Fibroblast of skin of scalp (primary cell): ENCODE measurements at regions not wholly inside any gene's neighbourhood (a gene's known extent, or its start where the extent isn't known, plus 50 kb on each side); places are given as distances from the start of the nearest gene placed in this dataset.

Source experiments
- DNase-seq: peaks from one replicate; pipeline ENCODE4 v3.0.0-alpha.2; 2013

DNA sequence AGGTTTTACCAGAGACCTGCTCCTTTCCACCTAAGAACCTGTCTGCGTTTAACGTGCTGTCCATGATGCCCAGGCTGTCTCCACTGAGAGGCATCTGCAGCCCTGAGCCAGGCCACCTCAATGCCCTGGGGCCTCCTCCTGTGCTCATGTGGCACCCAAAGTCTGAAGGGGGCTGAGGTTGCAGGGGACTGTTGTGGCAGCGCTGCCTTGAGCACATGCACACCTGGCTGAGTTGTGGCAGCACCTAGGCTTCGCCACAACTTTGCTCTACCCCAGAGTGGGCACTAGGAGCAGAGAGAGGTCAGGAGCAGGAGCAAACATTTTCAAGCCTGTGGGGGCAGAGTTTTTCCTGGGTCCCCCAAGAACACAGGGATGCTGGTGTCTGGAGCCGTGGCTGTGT, 1527.1 kb downstream of the PLA2G4A start:
- DNase-seq, result no peak

DNA sequence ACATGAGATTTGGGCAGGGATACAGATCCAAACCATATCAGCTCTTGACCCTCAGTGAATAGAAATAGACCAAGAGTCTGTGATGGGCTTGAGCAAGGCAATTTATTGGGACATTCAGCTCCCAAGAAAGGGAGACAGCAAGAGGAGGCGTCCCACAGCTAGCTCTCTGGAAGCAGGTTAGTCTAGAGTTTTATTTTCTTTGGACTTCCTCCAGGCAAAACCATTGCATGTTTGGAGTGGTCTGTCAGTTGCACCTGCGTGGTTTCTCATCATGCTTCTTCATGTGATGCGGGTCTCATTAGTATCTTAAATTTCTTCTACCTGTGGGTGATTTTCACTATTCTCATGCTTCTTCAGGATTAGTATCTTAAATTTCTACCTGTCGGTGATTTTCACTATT, 1530.6 kb downstream of the PLA2G4A start:
- no peak for DNase-seq

GRCh38 chr1:188363943-188364342, 1535.2 kb downstream of the PLA2G4A start:
- DNase-seq, result no peak

DNA sequence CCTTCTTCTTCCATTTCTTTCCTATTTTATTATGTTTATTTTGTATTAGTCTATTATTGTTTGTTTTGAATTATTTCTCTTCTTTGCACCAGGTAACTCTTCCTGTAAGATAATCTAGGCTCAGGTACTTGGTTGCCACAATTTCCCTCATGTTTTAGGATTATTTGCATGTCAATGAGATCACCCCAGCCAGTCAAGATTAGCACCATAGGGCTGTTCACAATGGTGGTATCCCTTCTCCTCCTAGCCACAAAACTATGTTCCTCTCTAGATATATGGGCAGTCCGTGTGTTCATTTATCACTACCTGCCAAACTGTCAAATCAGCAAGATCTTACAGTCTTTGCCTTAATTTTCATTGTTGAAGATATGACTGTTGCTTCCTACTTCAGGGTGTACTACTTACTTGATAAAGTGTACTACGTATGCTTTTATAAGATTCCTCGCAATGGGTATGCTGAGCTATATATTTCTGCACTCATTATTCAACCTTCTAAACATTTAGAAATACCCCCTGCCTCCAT, 1536.2 kb downstream of the PLA2G4A start:
- DNase-seq, result no peak

DNA sequence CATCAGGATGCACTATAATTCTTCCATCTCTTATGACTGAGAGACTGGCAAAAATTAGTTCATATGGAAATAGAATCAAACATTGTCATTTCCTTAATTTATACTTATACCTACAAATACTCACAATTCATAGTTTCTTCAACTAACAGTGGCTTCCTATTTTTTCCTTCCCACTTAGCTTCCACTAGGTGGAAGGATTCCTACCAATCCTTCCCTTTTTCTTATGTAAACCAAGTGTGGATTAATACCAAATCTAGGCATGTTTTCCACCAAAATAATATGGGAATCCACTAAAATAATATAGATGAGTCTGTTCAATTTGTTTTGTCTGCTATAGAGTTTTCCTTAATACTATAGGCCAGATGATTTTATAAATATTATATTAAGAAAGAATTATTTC, 1537.1 kb downstream of the PLA2G4A start:
- DNase-seq, result no peak

DNA sequence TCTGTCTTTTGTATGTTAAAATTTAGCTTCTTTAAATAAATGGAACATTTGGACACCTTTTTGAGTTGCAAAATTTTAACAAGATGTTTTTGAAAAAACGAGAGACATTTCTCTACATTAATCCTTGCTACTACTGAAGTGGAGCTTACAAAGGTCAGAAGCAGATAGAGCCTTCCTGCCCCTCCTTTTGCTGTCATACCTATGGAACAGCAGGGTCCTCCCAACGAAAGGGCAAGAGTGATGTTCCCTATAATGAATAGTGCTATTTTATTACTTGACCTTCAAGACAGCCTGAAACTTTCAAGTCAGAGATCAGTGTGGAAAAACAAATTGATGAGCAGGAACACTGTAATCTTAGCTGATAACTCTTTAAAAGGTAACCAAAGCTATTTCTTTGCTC, 1538.9 kb downstream of the PLA2G4A start:
- no peak for DNase-seq

- DNase-seq, result no peak
These were observed 1542.6 kb downstream of the PLA2G4A start for GRCh38 chr1:188371295-188371806.

DNA sequence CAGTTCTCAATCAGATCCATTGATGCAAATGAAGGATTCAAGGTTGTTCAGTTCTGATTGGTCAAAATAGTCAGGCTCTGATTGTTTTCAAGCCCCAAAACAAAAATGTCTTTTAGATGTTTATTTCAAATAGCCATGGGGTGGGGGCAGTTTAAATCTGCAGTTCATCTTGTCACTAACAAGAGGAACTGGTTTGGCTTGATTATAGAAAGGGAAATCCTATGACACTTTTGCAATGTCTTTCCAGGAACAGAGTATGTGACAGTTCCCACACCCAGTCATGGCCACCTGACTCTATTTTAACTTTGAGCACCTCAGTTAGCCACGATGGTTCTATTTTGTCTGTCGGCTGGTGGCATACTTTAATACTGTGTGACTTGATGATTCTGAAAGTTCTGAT, 1544.1 kb downstream of the PLA2G4A start:
- DNase-seq, result no peak

GRCh38 chr1:188382851-188383250, 1554.1 kb downstream of the PLA2G4A start:
- DNase-seq, result no peak

GRCh38 chr1:188386161-188386560, 1557.4 kb downstream of the PLA2G4A start:
- DNase-seq, result peak; percentile 2

DNA sequence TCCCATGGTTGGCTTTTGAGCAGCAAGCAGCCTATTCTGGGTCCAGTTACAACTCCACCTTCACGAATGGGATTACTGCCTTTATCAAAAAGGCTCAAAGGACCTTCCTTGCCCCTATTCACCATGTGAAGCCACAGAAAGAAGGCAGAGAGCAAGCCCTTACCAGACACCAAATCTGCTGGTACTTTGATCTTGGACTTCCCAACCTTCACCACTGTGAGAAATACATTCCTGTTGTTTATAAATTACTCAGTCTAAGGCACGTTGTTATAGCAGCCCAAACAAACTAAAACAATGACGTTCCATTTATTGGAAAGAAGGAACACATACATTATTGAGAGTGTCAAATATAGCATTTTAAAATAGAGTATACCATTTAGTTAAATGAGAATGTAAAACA, 1557.9 kb downstream of the PLA2G4A start:
- DNase-seq, result no peak

DNA sequence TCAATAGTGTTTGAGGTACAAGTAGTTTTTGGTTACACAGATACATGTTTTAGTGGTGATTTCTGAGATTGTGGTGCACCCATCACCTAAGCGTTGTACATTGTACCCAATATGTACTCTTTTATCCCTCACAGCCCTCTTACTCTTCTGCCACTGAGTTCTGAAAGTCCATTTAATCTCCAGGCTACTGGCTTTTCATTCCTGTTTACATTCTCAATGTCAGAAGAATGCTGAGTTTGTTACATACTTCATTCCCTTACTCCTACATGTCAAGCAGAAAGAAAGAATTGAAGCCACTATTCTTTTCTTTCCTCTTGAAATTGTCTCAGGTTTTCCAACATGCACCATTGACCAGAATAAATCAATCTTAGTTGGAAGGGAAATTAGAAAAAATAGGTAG, 1565.9 kb downstream of the PLA2G4A start:
- DNase-seq, result no peak

DNA sequence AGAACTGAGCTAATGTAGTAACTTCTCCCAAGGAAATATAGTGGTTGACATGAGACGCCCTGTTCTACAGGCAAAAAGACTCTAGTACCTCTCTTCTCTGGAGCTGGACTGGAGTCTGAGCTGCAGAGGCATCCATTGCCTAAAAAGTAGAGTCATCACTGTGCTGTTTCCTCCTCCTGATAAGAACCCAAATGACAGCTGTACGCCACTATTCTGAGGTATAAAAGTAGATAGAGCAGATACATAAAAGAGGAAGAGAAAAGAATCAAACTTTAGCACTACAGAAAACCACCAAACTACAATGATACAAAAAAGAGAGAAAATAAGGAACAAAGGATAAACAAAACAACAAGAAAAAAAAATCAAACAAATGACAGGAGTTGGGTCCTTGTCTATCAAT, 1568.8 kb downstream of the PLA2G4A start:
- no peak for DNase-seq

GRCh38 chr1:188402986-188403385, 1574.2 kb downstream of the PLA2G4A start:
- no peak for DNase-seq

DNA sequence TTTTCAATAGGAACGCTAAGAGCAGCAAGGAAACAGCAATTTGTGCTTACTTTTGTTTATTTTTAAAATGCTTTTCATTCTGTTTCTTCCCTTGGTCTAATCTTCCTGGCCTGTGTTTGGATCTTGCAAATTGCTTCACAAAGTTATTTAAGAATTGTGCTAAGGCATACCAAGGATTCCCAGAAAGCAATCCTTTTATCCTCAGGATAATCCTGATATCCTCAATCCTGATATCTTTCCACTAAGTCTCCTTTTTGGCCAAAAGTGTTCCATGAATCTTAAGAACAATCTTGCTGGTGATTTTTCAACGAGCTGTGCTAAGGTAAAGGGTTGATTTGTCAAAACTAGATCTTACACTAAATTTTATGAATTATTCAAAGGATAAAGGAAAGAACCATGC, 1577.9 kb downstream of the PLA2G4A start:
- no peak for DNase-seq

DNA sequence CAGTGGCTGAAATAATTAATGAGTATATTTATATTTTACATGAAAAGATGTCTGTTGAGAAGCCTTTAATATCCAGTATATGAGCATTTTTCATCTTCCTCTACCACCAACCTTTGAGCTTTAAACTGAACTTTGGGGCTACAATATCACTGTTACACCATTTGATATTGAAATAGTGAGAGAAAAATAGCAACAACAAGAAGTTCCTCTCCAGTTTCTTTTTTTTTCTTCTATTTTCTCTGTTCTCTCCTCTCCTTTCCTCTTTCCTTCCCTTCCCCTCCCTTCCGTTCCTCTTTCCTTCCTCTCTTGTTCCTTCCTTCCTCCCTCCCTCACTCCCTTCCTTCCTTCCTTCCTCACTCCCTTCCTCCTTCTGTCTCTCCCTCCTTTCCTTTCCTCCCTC, 1591.4 kb downstream of the PLA2G4A start:
- no peak for DNase-seq

DNA sequence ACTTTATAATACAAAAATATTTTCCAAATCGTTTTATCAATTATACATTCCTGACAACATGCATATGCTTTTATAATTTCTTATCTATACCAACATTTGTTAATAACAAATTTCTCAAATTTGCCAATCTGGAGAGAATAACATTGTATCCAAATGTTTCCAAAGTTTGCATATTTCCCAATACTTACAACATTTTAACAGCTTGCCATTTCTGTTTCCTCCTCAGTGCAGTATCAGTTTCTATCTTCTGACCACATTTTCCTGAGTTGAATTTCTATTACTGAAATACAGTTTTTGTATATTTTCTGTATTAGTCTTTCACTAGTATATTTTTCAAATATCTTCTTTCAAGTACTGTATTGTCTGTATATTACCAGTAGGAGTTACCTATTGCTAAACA, 1594.3 kb downstream of the PLA2G4A start:
- no peak for DNase-seq

DNA sequence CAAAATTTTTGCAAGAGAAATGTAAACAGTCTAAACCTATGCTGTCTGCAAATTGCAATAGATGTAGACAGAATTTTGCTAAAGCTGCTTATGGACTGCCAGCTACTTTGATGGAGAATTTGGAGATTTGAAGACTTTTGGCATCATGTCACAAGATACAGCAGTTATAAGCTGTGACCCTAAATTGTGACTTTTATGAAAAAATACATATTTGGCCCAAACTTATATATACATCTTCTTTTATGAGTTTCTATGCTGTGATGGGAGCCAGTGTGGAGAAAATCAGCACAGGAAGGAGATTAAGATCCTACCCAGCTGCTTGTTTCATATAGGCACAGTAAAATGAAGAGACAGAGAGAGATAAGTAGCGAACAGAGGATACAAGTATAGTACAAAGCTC, 1595.4 kb downstream of the PLA2G4A start:
- no peak for DNase-seq

- DNase-seq, result peak; percentile 79
These were observed 1596.9 kb downstream of the PLA2G4A start for GRCh38 chr1:188425687-188426086.

DNA sequence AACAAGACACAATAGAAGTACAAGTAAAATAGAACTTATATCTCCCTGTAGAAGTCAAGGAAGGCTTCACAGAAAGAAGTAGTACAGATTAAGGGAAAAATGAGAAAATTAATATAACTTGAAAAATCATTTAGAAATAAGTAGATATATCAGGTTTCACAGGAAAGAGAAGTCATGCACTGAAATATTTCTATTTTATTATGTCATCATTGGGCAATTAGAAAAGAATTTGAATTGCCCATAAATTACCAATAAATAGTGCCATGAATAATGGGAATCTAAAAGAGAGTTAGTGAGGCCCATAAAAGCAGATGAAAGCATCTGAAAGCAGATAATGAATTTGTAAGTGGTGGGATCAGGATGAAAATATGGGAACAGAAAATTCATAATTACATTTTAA, 1597.8 kb downstream of the PLA2G4A start:
- DNase-seq, result peak; percentile 4

DNA sequence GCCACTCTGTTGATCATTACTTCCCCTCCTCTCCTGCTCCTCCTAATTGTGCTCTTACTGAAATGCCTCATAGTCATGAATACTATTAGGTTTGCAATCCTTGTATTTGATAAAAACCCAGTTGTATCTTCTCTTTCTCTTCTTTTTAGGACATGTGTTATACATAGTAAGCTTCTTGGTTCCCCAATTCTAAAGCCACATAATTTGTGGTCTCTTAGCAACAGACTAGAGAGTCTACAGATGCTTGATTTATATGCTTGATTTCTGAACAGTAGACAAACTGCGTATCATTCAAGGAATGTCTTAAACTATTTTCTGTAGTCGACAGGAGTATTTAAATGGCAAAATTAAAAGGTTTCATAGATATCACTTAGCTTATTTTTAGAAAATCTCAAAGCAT, 1598.9 kb downstream of the PLA2G4A start:
- DNase-seq, result no peak

- DNase-seq, result no peak
These were observed 1600.6 kb downstream of the PLA2G4A start for GRCh38 chr1:188429386-188429785.

DNA sequence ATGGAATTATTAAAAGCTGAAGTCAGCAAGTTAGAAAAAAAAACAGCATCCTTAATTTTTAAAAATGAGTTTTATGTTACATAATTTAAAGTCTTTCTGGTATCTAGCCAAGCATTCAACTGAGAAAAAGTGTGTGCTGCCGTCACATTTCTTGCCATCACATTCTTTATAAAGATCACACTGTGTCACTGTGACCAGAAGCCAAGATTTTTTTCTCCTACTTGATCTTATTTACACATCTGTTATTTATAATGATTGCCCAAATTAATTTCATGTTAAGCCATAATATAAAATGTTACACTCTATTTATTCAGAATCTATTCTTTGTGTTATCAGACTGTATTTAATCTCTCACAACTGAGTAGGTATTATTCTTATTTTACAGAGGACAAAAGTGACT, 1603.7 kb downstream of the PLA2G4A start:
- peak; percentile 22 for DNase-seq

- DNase-seq, result peak; percentile 65
These were observed 1604.7 kb downstream of the PLA2G4A start for GRCh38 chr1:188433425-188433824.

GRCh38 chr1:188444526-188444925, 1615.8 kb downstream of the PLA2G4A start:
- DNase-seq, result no peak
